WTC11 (cell line): ENCODE measurements at regions not wholly inside any gene's neighbourhood (a gene's known extent, or its start where the extent isn't known, plus 50 kb on each side); places are given as distances from the start of the nearest gene placed in this dataset.

ENCODE experiments used
- CREB1 ChIP-seq: sonication (generic); formaldehyde crosslinking; IDR thresholded peaks from 2 replicates; pipeline ENCODE4 v1.8.0; 2023; ENCODE audit warnings: mild to moderate bottlenecking, missing genetic modification reagents
- CTCF ChIP-seq: fragments of 200-600 bp; IDR thresholded peaks from 2 replicates; pipeline ENCODE4 v1.8.0; 2022; ENCODE audit warnings: antibody characterized with exemption
- E2F4 ChIP-seq: sonication (generic); formaldehyde crosslinking; IDR thresholded peaks from 2 replicates; pipeline ENCODE4 v1.8.1; 2022; ENCODE audit warnings: low read depth, mild to moderate bottlenecking, moderate library complexity, missing genetic modification reagents, borderline replicate concordance
- ELF4 ChIP-seq: sonication (generic); formaldehyde crosslinking; IDR thresholded peaks from 2 replicates; pipeline ENCODE4 v1.8.1; 2022; ENCODE audit warnings: low read depth, mild to moderate bottlenecking, moderate library complexity, missing genetic modification reagents
- GABPB1 ChIP-seq: sonication (generic); formaldehyde crosslinking; IDR thresholded peaks from 2 replicates; pipeline ENCODE4 v1.8.1; 2023; ENCODE audit warnings: mild to moderate bottlenecking, missing genetic modification reagents
- NR3C1 ChIP-seq: sonication (generic); formaldehyde crosslinking; conservative IDR thresholded peaks from 2 replicates; pipeline ENCODE4 v1.8.1; 2023; ENCODE audit warnings: low read depth, mild to moderate bottlenecking, missing genetic modification reagents
- ZNF512 ChIP-seq: sonication (generic); formaldehyde crosslinking; IDR thresholded peaks from 2 replicates; pipeline ENCODE4 v1.8.1; 2022; ENCODE audit warnings: missing genetic modification reagents, borderline replicate concordance
- TF ChIP-seq, protein P1 (sequence below): sonication (generic); formaldehyde crosslinking; IDR thresholded peaks from 2 replicates; pipeline ENCODE4 v1.8.0; 2022; ENCODE audit warnings: mild to moderate bottlenecking, missing genetic modification reagents
- TF ChIP-seq, protein P2 (sequence below): fragments of 250-450 bp; sonication (Bioruptor Pico); IDR thresholded peaks from 2 replicates; pipeline ENCODE4 v2.1.2; 2022; ENCODE audit warnings: mild to moderate bottlenecking, moderate library complexity
- TF ChIP-seq, protein P3 (sequence below): sonication (generic); formaldehyde crosslinking; IDR thresholded peaks from 2 replicates; pipeline ENCODE4 v1.8.0; 2023; ENCODE audit warnings: missing genetic modification reagents

- TF ChIP-seq NR3C1 (CRISPR knock-in tag) (no peak), CREB1 (CRISPR knock-in tag) (no peak), ELF4 (no peak), CTCF (no peak), ZNF512 (CRISPR knock-in tag) (no peak), E2F4 (CRISPR knock-in tag) (no peak), GABPB1 (CRISPR knock-in tag) (no peak)
- TF ChIP-seq, protein P1, sequence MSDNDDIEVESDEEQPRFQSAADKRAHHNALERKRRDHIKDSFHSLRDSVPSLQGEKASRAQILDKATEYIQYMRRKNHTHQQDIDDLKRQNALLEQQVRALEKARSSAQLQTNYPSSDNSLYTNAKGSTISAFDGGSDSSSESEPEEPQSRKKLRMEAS: no peak
- TF ChIP-seq, protein P2, sequence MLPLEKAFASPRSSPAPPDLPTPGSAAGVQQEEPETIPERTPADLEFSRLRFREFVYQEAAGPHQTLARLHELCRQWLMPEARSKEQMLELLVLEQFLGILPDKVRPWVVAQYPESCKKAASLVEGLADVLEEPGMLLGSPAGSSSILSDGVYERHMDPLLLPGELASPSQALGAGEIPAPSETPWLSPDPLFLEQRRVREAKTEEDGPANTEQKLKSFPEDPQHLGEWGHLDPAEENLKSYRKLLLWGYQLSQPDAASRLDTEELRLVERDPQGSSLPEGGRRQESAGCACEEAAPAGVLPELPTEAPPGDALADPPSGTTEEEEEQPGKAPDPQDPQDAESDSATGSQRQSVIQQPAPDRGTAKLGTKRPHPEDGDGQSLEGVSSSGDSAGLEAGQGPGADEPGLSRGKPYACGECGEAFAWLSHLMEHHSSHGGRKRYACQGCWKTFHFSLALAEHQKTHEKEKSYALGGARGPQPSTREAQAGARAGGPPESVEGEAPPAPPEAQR (CRISPR knock-in tag): no peak
- TF ChIP-seq, protein P3, sequence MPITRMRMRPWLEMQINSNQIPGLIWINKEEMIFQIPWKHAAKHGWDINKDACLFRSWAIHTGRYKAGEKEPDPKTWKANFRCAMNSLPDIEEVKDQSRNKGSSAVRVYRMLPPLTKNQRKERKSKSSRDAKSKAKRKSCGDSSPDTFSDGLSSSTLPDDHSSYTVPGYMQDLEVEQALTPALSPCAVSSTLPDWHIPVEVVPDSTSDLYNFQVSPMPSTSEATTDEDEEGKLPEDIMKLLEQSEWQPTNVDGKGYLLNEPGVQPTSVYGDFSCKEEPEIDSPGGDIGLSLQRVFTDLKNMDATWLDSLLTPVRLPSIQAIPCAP: no peak
Measured at GRCh38 chr10:81031774-81032173, 494.1 kb downstream of the SH2D4B start.
